ENCODE measurements at regions not wholly inside any gene's neighbourhood (a gene's known extent, or its start where the extent isn't known, plus 50 kb on each side); places are given as distances from the start of the nearest gene placed in this dataset.

DNA sequence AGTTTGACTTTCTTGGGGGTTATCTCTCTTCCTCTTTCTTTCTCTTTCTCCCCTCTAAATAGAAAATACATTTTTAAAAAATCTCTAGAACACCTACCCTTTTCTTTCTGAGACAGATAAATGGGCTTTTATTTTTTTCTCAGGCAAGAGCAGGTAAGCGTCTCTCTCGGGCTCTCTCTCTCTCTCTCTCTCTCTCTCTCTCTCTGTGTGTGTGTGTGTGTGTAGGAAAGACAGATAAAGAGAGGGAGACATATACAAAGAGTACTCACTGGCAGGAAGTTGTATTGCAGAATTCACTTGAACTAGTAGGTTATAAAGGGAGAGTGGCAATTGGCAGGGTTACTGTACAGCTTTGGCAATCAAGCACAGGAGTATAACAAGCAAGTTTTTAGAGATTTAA lies 118.1 kb upstream of the LSAMP start (continued):
- TF ChIP-seq, protein P1, sequence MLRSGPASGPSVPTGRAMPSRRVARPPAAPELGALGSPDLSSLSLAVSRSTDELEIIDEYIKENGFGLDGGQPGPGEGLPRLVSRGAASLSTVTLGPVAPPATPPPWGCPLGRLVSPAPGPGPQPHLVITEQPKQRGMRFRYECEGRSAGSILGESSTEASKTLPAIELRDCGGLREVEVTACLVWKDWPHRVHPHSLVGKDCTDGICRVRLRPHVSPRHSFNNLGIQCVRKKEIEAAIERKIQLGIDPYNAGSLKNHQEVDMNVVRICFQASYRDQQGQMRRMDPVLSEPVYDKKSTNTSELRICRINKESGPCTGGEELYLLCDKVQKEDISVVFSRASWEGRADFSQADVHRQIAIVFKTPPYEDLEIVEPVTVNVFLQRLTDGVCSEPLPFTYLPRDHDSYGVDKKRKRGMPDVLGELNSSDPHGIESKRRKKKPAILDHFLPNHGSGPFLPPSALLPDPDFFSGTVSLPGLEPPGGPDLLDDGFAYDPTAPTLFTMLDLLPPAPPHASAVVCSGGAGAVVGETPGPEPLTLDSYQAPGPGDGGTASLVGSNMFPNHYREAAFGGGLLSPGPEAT (IDR thresholded peaks at IDR 0.05; ENCODE audit: low read depth): no peak
- TF ChIP-seq BRCA1 (IDR thresholded peaks at IDR 0.05; ENCODE audit: low read depth, low read length): no peak
- TF ChIP-seq MYB (IDR thresholded peaks at IDR 0.05; ENCODE audit: borderline replicate concordance, low read depth, low read length): no peak
- TF ChIP-seq EGR1 (IDR thresholded peaks at IDR 0.05; ENCODE audit: borderline replicate concordance in 1 of 2, low read depth in 2 of 2, low read length in 2 of 2): no peak
- TF ChIP-seq SIX5 (IDR thresholded peaks at IDR 0.05; ENCODE audit: low read depth, low read length, severe bottlenecking): no peak
- TF ChIP-seq YBX1 (IDR thresholded peaks at IDR 0.05): no peak

DNA sequence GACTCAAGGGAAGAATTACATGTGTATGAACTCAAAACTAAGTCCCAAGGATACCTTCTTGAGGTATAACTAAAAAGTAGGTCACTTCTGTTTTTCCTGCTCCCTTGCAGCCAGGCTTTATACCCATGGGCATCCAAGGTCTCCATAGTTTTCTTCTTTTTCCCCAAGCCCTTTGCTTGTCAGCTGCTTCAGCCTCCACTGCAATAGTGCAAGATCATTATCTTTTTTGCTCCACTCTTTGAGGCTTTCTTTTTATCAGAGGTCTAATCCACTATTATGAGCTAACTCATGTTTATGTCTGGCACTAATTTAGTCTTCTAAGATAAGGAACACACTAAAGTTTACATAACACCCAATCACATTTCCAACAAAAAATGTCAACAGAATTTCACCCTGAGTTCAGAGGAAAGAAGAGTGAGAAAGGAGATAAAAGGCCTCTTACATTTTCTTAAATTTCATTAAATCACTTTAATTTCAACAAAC lies 121.2 kb upstream of the LSAMP start:
- H3K27me3 ChIP-seq (replicated peaks in 1 of 2; ENCODE audit: control insufficient read depth in 2 of 2, insufficient read depth in 2 of 2, low read length in 1 of 2): no peaks in the 10 kb centered on the region
- no peak overlapping the region for H2AFZ ChIP-seq (ENCODE audit: control insufficient read depth, low read depth, low read length)
- intact Hi-C loops (cut with micrococcal nuclease; ENCODE audit: unreplicated experiment) (no loop called here), in situ Hi-C loops (cut with MboI) (no loop called here)
- no peak overlapping the region for H3K9ac ChIP-seq (ENCODE audit: control insufficient read depth, insufficient read depth, low read length)
- H4K20me1 ChIP-seq (ENCODE audit: control insufficient read depth, insufficient read depth): no peaks in the 10 kb centered on the region
- FAIRE-seq (no peak), DNase-seq (ENCODE audit: low read depth, low spot score) (no peak), ATAC-seq (no peak)
- SMC1A ChIA-PET (ENCODE audit: uncharacterized antibody, unreplicated experiment): no interaction called here
- no peak overlapping the region for H3K27ac ChIP-seq (ENCODE audit: control insufficient read depth, insufficient read depth)
- H3K9me3 ChIP-seq (replicated peaks; ENCODE audit: control insufficient read depth, insufficient read depth, low read length): no peaks in the 10 kb centered on the region
- no peaks in the 10 kb centered on the region for H3K4me1 ChIP-seq (ENCODE audit: control insufficient read depth, insufficient read depth, low read length)
- RAD21 ChIA-PET (ENCODE audit: unreplicated experiment): no interaction called here
- no peaks in the 10 kb centered on the region for H3K79me2 ChIP-seq (ENCODE audit: control insufficient read depth, insufficient read depth, low read length)
- H3K36me3 ChIP-seq (ENCODE audit: control insufficient read depth in 2 of 2, insufficient read depth in 2 of 2, low read length in 1 of 2): no peaks in the 10 kb centered on the region
- H3K4me3 ChIP-seq: no peak overlapping the region
- POLR2A ChIA-PET: no interaction called here
- CTCF ChIA-PET: no interaction called here
- BruUV-seq (replicated peaks): no TSS peak
- H3K4me2 ChIP-seq (ENCODE audit: control insufficient read depth, insufficient read depth): no peak overlapping the region
- TF ChIP-seq NR2C1 (IDR thresholded peaks at IDR 0.05): no peak
- TF ChIP-seq FOS (IDR thresholded peaks at IDR 0.05; ENCODE audit: borderline replicate concordance, extremely low read depth, insufficient read length): no peak
- TF ChIP-seq MTA2 (IDR thresholded peaks at IDR 0.05; ENCODE audit: low read depth): no peak
- TF ChIP-seq, protein P2, sequence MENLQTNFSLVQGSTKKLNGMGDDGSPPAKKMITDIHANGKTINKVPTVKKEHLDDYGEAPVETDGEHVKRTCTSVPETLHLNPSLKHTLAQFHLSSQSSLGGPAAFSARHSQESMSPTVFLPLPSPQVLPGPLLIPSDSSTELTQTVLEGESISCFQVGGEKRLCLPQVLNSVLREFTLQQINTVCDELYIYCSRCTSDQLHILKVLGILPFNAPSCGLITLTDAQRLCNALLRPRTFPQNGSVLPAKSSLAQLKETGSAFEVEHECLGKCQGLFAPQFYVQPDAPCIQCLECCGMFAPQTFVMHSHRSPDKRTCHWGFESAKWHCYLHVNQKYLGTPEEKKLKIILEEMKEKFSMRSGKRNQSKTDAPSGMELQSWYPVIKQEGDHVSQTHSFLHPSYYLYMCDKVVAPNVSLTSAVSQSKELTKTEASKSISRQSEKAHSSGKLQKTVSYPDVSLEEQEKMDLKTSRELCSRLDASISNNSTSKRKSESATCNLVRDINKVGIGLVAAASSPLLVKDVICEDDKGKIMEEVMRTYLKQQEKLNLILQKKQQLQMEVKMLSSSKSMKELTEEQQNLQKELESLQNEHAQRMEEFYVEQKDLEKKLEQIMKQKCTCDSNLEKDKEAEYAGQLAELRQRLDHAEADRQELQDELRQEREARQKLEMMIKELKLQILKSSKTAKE (IDR thresholded peaks at IDR 0.05; ENCODE audit: low read depth, poor library complexity, severe bottlenecking): no peak
- TF ChIP-seq, protein P3, sequence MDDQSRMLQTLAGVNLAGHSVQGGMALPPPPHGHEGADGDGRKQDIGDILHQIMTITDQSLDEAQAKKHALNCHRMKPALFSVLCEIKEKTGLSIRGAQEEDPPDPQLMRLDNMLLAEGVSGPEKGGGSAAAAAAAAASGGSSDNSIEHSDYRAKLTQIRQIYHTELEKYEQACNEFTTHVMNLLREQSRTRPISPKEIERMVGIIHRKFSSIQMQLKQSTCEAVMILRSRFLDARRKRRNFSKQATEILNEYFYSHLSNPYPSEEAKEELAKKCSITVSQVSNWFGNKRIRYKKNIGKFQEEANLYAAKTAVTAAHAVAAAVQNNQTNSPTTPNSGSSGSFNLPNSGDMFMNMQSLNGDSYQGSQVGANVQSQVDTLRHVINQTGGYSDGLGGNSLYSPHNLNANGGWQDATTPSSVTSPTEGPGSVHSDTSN (IDR thresholded peaks at IDR 0.05; ENCODE audit: insufficient replicate concordance, low read depth, low read length): no peak
- TF ChIP-seq, protein P4, sequence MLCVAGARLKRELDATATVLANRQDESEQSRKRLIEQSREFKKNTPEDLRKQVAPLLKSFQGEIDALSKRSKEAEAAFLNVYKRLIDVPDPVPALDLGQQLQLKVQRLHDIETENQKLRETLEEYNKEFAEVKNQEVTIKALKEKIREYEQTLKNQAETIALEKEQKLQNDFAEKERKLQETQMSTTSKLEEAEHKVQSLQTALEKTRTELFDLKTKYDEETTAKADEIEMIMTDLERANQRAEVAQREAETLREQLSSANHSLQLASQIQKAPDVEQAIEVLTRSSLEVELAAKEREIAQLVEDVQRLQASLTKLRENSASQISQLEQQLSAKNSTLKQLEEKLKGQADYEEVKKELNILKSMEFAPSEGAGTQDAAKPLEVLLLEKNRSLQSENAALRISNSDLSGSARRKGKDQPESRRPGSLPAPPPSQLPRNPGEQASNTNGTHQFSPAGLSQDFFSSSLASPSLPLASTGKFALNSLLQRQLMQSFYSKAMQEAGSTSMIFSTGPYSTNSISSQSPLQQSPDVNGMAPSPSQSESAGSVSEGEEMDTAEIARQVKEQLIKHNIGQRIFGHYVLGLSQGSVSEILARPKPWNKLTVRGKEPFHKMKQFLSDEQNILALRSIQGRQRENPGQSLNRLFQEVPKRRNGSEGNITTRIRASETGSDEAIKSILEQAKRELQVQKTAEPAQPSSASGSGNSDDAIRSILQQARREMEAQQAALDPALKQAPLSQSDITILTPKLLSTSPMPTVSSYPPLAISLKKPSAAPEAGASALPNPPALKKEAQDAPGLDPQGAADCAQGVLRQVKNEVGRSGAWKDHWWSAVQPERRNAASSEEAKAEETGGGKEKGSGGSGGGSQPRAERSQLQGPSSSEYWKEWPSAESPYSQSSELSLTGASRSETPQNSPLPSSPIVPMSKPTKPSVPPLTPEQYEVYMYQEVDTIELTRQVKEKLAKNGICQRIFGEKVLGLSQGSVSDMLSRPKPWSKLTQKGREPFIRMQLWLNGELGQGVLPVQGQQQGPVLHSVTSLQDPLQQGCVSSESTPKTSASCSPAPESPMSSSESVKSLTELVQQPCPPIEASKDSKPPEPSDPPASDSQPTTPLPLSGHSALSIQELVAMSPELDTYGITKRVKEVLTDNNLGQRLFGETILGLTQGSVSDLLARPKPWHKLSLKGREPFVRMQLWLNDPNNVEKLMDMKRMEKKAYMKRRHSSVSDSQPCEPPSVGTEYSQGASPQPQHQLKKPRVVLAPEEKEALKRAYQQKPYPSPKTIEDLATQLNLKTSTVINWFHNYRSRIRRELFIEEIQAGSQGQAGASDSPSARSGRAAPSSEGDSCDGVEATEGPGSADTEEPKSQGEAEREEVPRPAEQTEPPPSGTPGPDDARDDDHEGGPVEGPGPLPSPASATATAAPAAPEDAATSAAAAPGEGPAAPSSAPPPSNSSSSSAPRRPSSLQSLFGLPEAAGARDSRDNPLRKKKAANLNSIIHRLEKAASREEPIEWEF (IDR thresholded peaks at IDR 0.05; ENCODE audit: insufficient replicate concordance, low read depth, low read length): no peak

All from GM12878 (cell line).